NCI-H748 (cell line): ENCODE measurements at regions not wholly inside any gene's neighbourhood (a gene's known extent, or its start where the extent isn't known, plus 50 kb on each side); places are given as distances from the start of the nearest gene placed in this dataset.

Experiments
- DNase-seq: peaks from one replicate; lab custom pipeline; 2025; ENCODE audit not compliant: unreplicated experiment; lab: John Stamatoyannopoulos, UW

DNA sequence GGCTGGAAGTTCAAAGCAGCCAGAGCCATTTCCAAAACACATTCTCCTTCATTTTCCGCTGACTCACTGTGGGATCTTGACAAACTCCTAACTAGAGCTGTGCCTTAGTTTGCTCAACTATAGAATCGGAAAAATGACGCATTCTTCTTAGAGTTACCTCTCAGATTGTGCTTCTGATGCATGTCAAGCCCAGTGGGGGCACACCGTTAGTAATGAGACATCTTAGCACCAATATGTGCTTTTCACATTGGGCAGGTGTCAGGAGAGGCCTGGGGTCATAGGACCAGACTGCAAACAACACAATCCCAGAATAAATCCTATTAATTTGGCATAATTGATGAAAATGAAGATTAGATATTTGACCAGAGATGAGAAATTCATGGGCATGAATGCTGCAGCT lies 71.3 kb upstream of the UBE3A start:
- DNase-seq: no peak

DNA sequence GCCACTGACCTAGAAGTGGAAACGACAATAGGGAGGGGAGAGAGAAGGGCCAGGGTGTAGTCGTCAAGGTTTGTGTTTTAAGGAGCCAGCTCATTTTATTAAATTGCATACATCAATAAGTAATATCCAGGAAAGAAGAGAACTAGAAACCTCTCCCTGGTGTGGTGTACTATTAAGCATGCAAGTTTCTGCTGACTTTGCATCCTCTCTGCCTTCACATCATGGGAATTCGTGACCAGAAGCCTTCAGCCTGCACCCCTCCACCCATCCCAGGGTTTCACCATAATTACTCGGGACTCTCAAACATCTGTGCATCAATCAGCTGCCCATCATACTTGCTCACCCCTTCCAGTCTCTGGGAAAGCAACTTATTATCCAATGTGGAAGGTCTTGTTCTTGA lies 70.9 kb upstream of the UBE3A start:
- no peak for DNase-seq

DNA sequence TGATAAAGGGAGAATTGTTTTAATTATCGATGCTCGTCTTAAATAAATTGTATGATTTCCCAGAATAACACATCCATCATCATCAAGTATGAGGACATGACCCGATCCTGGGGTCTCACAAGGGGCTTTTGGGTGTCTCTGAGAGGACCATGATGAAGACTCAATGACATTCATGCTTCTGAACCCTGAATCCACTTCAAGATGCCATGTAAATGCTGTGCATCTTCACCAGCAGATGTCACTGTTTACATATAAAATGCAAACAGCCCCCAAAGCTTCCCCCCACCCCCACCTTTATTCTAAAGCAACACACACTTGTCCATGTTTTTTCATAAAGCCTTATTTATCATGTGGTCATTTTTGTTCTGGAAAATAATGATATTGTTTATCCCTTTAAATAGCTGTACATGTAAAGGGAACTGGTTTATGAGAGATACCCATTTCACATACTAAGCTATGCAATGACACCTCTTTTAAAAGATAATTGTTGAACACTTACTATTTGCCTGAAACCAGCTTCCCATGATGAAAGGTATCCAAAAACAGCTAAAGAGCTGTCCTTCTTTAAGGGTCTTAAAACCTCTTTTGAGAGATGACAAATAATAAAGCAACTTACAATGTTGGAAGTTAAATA lies 69.7 kb upstream of the UBE3A start:
- peak; percentile 44 for DNase-seq

DNA sequence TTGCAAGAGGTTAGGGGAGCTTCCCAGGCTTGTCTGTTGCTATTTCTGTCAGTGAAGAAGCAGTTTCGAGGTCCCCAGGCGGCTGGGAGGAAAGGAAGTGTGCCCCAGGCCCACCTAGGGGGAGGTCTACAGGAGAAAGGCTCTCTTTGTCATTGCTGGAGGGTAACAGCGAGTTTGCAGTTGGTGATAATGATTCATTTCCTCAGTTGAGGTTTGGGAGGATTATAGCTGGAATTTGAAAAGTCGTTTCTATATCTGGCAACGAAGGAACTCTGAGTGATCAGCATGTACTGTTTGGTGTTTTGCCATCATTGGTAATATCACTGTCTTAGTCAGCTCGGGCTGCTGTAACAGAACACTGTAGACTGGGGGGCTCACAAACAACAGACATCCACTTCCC lies 65.5 kb upstream of the UBE3A start:
- DNase-seq: no peak

DNA sequence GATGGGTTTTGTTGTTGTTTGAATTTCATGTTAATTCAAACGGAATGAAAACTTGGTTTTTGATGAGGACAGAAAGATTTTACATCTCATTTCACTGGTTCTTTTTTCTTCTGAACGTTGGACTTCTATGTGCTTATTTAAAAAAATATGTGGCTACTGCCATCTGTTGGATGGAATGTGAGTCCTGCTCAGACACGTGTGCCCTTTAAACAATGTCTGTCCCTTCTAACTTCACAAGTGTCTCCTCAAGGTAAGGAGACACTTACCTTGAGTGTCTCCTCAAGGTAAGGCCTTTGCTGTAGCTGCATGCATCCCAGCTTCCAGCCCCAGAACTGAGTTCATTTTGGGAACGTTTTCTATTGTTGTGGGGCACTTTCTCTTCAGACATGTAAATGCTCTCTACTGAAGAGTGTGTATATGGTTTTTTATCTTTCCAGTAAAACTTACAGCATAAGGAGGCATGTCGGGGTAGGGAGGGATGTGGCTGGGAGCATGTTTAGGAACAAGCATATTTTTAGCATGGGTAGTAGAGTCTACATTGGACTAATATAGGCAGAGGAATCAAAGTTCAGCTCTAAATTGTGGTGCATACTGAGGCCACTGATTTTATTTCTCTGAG lies 63.1 kb upstream of the UBE3A start:
- peak; percentile 42 for DNase-seq

DNA sequence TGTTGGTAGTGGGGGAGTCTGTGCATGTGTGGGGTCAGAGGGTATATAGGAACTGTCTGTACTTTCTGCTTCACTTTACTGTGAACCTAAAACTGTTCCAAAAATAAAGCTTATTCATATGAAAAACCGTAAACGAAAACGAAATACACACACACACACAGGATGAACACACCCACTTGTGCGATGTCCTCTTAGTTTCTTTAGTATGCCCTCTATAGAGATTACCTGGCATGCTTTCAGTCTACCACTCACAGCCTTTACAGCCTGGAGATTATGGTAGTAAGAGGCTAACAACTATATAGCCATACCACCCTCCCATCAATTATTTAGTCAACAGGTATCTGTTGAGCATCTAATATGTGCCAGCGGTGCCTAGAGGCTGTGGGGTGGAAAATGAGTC lies 60.0 kb upstream of the UBE3A start:
- no peak for DNase-seq

DNA sequence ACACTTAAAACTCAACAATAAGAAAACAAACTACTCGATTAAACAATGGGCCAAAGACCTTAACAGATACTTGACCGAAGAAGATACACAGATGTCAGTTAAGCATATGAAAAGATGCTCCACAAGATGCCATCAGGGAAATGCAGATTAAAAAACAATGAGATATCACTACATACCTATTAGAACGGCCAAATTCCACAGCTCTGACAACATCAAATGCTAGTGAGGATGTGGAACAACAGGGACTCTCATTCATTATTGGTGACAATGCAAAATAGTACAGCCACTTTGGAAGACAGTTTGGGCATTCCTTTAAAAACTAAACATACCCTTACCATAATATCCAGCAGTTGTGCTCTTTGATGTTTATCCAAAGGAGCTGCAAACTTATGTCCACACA lies 59.1 kb upstream of the UBE3A start:
- DNase-seq: no peak

DNA sequence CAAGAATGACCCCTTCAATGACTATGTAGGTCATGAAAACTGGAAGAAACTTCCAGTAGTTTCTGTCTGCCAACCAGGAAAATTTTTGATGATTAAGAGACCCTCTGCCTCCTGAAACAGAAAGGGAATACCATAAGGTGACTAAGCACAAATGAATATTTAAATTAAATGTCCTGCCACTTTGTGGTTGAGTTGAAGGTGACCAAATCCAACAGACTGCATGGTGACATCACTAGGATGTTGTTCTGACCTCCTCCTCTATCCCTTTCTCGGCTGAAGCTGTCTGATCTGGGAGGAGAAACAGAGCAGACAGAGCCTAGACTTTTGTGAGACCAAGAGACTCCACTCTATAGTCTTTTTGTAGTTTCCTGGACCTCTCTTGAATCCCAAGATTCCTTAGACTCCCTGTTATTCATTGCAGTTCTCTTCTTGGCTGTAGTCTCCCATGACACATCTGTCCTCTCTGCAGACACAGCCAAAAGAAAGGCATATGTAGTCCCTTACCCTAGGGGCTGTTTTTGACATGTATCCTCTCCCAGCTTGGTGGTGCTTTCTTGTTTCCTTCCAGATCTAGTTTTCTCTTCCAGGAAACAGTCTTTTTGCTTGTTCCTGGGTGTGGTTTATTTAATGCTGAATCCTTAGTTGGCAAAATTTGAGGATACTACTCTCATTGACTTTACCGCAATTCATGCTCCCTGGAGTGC lies 55.2 kb upstream of the UBE3A start:
- DNase-seq: no peak

DNA sequence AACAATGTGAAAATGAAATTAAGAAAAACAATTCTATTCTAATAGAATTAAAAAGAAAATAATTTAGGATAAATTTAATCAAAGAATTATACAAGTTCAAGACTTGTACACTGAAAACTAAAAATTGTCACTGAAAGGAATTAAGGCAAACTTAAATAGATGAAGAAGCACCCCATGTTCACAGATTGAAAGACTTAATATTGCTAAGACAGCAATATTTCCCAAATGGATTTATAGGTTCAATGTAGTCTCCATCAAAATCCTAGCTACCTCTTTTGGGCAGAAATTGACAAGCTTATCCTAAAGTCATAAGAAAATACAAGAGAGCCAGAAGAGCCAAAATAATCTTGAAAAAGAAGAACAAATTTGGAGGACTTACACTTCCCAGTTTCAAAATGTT lies 53.5 kb upstream of the UBE3A start:
- DNase-seq: no peak
